ENCODE measurements at regions not wholly inside any gene's neighbourhood (a gene's known extent, or its start where the extent isn't known, plus 50 kb on each side); places are given as distances from the start of the nearest gene placed in this dataset.
"Not testable (repeated sequence)": the region's sequence is repeated elsewhere in the genome, so short reads cannot be mapped to it uniquely, and the experiment has no call there.

DNA sequence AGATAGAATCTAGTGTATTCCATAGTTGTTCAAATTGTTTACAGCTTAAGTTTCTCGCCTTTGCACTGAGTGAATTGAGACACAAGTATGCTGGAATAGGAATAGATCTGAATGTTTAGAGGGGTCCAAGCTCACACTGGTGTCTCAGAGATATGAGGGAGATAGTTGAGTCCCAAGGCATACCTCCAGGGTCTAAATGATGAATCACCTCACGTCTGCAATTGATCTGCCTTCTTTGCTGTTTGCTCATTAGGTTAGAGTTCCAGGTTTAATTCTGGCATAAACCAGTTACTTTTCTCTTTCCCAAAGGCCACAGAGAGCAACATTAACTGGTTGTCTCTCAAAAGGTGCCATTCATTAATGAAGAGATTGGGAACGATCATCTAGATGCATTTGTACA, 106.3 kb upstream of the MME start:
- no peak for DNase-seq

DNA sequence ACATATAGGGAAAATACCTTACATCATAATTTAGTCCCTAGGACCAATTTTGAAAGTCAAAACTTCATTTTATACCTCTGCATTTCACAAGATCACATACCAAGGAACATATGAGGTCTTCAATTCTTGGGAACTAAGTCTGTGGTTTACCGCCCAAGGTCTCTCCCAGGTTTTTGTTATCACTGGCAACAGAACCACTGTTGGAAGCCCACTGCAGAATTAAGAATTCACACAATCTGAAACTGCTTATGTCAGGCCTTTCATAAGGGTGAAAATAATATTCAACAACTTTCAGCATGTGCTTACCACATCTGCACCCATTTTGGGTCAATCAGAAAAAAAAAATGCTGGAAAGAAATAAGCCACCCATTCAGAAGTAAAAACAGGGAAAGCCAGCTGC, 107.2 kb upstream of the MME start:
- DNase-seq, result no peak

DNA sequence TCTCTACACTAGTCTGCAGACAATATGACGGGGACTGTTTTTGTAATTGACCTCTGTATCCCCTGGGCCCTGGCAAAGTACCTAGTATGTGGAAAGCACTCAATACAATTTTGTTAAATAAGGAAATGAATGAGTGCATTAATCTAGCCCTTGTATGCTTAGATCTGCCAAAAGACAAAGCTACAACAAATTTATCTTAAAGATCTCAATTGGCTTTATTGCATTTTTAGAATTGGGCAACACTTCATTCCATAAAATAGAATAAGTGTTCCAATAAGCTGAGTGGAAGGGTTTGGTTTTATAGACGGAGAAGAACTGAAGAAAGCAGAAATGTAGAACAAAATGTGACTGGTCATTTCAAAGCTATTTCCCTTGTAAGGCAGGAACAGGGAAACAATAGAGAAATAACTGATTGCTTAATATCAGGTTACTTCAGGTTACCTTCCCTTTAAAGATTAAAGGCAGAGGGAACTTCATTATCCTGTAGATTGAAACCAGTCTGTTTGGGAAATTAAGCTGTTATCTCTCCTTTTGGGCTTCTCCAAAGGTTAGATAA, 108.3 kb upstream of the MME start:
- DNase-seq, result no peak

DNA sequence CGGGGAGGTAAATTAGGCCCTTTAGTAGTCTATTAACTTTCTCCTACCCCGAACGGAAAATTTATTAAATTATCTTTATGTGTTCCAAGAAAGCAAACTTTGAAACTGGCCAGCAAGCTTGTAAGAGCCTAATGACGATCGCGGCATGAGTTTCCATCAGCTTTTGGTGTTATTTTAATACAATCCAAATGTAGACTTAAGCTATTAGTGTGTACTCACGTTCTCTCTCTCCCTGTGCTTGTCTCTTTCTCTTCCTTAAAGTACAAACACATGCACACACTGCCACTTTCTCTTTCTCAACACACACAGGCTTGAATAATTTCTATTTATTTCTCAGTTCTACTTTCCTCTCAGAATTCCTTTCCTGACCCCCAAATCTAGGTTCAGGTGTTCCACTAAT, 108.8 kb upstream of the MME start:
- DNase-seq, result no peak

DNA sequence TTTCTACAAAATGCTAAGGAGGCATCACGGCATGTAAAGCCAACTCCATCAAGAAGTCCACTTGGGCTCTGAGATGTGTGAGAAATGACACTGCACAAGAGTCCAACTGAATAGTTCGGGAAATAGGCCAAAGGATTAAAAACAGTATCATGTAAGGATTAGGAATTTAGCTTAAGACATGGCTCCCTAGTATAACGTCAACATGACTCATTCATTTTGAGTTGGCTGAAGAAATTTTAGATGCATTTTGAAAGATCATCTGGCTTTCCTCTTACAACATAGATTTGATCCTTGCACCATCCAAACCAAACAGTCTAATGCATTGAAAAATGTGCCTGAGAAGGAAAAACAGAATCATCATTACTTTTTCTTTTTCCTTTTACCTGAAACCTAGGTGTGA, 109.3 kb upstream of the MME start:
- no peak for DNase-seq

DNA sequence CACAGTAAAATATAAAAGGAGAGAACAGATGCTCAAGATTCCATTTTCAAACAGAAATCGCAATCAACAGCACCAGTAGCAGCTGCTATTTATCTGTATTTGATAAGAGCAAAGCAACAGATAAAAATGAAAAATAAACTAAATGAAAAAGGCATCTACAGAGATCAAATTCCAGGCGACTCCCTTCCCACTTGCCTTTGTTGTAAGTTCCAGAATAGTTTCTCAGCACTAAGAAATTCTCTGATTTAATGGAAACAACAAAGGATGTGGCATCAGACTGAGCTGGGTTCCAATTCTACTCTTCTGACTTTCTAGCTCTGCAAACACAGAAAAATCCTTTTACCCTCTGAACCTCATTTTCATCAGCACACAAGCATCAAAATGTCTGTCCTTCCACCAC, 110.8 kb upstream of the MME start:
- no peak for DNase-seq

DNA sequence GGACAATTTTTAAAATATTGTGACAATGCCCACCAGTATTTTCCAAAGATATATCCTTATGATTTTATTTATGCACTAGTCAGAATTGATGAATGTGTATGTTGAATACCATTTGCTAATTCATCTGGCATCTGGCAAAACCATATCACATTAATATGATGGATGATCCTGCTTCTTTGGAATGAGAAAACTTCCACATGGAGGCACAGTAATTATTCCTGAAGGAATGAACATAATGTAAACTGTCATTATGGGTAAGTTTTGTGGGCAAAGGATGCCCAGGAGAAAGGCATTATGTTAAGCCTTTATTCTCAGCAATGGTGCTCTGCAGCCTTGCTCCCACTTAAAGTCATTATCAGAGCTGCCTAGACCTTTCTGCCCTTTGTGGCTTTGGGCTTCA, 113.0 kb upstream of the MME start:
- DNase-seq, result no peak

DNA sequence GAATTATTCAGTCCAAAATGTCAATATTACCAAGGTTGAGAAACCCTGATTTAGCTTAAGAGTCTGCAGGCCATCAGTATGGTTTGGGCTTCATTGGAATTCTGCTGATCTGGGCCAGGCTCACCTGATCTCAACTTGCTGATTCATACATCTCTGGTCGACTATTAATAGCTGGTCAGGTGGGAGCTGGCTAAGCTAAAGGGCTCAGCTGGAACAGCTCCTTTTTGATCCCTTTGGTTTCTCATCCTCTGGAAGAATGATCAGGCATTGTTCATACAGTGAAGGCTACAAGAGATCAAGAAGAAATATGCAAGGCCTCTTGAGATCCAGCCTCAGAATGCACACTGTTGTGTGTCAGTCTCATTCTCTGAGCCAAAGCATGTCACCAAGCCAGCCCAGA, 123.3 kb upstream of the MME start:
- DNase-seq, result no peak

DNA sequence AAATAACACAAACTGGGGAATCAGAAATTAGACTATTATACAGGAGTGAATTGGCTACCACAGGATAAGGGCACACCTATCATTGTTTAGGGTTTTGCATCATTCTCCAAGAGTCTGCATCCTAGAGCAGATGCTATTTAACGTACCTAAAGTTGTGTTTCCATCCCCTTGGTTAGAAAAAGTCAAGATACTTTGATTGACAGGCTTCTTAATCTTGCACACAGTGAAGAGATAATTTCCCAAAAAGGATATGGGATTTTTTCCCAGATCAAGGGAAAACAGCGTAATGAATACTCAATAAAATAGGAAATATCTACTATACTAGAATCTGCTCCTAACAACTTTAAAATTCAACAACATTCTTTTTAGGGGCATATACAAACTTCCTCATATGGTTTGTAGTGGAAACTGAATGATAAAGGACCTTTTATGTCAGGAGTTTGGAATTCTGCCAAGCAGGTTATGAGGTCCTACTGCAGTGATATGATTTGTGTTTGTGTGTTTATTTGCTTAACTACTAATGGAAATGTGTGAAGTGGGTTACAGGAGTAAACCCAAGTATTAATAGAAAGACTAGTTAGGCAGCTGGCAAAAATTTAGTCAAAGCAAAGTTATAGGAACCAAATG, 124.1 kb upstream of the MME start:
- no peak for DNase-seq

DNA sequence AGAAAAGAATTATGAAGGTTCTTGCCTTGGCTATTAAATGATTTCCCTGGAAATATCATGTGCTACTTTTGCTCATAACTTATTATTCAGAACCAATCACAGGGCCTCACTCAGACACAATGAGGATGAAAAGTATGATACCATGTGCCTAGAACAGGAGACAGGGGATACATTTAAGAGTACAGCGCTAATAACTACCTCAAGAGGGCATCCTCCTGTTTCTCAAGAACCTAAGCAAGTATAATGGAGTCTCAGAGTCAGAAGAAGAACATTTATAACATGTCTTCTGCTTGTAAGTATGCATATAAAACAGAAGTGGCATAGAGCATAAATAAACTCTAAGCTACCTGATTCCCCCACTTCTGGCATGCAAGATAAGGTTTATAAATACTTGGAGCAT, 125.4 kb upstream of the MME start:
- no peak for DNase-seq

DNA sequence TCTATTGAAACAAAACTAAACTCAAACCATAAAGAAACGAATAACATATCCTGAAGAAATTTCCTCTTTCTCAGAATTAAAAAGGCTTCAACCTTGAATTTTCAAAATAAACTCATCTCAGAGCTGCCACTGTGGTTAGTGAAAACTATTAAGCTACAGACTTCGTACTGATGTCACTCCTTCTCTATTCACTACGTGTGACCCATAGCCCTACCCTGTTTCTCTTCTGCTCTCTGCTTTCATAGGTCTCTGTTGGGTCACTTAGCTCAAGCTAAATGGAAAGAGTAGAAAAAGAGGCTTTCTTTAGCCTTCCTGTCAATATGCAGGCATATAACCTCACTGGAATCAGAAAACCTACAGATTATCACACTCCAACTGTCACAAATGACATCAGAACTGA, 126.6 kb upstream of the MME start:
- no peak for DNase-seq

DNA sequence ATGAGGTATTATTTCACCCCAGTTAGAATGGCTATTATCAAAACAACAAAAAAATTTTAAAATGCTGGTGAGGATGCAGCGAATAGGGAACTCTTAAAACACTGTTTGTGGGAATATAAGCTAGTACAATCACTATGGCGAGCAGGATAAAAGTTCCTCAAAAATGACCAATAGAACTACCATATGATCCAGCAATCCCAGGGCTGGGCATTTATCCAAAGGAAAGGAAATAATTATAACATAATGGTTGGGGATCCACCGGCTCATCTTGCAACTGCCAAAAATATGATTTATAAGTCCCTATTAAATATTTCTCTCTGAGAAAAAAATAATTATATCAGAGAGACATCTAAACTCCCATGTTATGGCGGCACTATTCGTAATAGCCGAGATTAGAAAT, 127.6 kb upstream of the MME start:
- DNase-seq, result no peak

DNA sequence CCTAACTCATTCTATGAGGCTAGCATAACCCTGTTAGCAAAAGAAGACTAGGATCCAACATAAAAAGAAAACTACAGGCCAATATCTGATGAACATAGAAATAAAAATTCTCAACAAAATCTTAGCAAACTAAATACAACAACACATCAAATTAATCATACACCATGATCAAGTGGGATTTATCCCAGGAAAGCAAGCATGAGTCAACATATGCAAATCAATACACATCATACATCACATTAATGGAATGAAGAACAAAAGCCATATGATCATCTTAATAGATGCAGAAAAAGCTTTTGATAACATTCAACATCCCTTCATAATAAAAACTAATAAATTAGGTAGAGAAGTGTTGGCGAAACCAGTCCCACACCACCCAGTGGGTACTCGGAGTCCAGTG, 136.1 kb upstream of the MME start:
- DNase-seq, result no peak

DNA sequence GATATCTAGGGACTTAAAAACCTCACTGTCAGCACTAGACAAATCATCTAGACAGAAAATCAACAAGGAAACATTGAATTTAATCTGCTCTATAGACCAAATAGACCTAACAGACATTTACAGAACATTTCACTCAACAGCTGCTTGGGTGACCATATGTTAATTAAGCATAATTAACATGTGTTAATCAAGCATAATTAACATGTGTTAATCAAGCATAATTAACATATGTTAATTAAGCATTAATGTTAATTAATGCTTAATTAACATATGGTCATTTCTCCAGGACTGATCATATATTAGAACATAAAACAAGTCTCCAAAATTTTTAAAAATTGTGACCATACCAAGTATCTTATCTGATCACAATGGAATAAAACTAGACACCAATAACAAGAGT, 137.3 kb upstream of the MME start:
- no peak for DNase-seq

DNA sequence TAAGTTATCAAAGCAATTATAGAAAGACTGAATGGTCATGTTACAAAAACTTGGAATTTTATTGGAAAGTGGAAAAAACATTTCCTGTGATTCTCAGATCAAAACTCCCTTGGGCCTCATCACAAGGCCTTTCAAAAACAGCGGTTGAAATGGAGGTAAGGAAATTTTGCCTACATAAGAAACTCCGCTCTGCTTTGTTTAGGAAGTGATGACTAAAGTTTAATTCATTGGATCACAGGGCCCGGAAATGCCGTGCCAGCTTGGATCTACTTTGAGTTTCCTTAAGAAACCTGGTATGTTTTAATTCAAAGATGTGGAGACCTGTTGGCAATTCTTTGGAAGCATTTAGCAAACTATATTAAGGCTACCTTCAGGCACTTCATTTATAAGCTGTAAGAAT, 143.9 kb upstream of the MME start:
- no peak for DNase-seq

DNA sequence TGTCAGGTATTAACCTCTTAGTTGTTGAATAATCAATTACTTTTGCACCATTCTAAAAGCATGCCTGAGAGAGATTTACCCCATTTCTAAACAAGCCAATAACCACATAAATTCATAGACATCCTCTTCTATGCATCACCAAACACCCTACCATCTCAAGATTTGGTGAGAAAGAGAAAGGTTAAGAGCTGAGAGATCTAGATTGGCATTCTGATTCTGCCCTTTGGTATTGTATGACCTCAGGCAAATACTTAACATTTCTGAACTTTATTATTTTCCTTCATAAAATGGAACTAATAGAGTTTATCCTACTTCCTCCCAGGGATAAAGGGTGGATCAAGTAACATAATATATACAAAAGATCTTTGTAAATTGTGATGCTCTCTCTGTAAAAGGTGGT, 146.5 kb upstream of the MME start:
- DNase-seq, result no peak

DNA sequence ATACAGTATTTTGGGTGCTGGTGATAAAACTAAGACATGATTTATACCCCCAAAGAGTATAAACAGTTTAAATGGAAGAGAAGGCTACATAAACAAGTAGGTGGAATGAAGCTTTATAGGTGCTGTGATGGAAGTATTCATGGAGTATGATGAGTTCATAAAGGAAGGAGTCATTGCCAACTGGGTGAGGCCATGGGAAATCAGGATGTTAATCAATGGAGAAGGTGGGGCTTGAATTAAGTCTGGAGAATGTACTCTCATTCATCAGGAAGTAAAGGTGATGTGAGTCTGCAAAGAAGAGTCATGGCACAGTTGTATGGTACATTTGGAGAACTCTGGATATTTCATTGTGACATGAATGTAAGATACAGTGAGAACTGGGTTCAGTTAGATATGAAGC, 147.5 kb upstream of the MME start:
- DNase-seq, result no peak

DNA sequence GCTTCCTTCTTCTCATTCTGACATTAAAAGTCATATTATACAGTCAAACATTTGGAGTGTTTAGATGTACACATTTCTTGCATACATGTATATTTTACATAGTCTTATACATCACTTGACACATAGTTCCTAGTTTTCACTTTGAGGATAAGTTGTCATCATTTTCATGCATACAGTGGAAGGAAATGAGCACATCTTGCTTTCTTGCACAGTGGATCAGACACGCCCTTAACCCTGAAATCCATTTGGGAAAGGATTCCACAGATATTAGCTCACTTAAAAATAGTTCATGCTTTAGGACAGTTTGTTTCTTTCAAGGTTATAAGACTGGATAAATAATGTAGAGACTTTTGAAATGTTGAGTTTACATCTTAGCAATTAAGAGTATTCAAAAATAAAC, 148.6 kb upstream of the MME start:
- DNase-seq, result no peak

DNA sequence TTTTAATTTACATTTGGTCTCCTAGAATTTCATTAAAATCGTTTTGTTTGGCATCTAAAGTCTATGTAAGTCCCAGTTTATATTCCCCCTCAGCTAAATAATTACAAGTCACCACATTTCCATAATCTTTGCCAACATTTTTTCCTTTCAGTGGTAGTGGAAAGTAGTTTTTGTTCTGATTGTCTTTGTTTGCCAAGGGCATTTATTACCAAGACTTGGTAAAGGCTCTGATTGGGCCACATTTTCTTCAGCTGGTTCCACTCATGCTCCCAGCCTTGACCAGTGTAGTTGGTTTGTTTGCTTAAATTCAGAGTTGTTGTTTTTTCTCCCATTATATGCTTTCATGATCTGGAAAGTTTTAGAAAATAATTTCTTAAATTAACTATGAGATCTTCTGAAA, 153.4 kb upstream of the MME start:
- DNase-seq, result no peak

DNA sequence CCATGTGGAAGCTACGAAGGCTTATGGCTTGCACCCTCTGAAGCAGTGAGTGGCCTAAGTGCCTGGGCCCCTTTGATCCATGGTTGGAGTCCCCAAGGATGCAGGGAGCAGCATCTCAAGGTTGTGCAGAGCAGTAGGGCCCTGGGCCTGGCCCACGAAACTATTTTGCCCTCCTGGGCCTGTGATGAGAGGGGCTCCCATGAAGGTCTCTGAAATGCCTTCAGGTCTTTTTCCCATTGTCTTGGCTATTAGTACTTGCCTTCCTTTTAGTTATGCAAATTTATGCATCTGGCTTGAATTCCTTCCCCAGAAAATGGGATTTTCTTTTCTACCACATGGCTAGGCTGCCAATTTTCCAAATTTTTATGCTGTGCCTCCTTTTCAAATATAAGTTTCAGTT, 158.8 kb upstream of the MME start:
- no peak for DNase-seq

DNA sequence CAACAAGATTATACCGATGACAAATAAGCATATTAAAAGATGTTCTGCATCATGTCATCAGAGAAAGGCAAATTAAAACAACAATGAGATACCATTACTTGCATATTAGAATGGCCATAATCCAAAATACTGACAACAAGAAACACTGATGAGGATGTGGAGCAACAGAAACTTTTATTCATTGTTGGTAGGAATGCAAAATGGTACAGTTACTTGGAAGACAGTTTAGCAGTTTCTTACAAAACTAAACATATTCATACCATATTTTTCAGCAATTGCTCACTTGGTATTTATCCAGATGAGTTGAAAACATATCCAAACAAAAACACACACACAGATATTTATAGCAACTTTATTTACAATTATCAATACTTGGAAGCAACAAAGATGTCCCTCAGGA, 160.9 kb upstream of the MME start:
- DNase-seq, result no peak

DNA sequence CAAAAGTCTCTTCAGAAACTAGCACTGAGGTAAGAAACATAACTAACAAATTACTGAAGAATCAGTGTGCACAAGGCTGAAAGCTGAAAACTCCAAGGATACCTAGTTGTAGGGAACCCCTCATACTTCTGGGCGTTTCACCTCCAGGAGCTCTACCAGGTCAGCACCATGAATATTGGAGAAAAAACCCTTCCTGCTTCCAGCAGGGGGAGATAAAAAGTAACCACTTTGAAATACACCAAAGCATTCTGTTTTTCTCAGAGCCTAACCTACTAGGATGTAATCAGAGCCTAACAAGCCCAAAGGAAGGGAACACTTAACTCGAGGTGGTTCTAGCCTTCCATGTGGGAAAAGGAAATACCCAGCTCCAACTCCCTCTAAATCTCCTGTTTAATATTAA, 175.8 kb upstream of the MME start:
- no peak for DNase-seq

DNA sequence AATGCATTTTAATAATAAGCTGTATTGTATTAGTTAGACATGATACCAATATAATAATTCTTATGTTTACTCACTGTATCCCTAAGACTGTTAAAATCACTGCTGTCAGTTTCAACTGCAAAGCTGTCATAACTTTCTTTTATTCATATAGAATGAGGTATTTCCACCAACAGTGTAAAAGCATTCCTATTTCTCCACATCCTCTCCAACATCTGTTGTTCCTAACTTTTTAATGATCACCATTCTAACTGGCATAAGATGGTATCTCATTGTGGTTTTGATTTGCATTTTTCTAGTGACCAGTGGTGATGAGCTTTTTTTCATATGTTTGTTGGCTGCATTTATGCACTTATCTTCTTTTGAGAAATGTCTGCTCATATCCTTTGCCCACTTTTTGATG, 177.6 kb upstream of the MME start:
- not testable (repeated sequence) for DNase-seq

DNA sequence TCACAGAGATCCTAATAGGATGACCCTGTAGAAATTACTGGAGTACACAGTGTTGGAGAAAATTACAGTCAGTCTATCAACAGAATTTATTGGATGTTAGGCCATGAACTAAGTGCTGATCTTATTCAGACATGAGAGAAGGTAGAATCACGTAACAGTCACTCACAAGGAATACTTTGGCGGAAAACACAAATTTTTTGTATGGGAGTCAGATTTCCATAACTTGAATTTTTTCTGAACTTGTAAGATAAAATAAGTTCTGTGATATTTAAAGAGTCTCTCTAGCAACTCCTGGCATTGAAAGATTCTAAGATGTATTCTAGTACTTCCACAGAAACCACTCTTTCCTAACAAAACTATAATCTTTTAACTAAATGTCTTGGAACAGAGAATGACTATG, 178.8 kb upstream of the MME start:
- DNase-seq, result no peak

DNA sequence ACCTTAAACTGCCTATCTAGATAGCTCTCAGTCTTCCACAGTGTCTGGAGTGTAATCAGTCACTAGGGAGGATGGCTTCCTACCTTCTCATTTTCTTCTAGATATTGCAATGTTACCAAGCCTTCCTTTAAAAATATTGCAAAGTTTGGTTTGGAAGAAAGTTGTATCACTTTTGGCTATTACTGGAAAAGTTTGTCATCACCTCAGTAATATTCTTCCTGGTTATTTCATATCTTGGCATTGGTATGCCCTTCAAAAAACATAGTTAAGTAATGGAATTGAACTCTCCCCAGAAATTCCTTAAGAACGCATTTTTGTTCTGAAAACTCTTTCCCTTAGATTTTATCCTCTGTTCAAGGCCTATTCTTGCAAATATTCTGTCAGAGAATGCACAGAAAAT, 179.3 kb upstream of the MME start:
- DNase-seq, result no peak

DNA sequence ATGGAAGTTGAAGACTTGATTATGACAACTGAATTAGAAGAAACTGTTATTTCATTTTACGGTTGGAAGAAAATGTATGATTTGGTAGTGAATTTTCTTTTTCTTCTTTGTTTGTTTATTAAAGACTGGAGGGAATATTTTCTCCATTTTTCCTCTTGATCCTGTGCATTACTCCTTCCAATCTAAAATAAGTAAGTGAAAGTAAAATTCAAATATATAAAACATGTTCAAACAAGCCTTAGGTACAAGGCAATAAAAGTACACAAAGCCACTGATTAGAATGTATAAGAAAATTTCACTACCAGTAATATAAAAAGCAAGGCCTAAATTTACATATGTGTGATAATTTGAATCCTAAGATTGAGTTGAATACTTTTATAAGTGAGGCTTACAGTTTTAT, 181.2 kb upstream of the MME start:
- no peak for DNase-seq

All from CD4-positive, alpha-beta T cell treated with Interleukin-17A for 1 hour (primary cell).